Parathyroid adenoma (tissue), 2 donors: ENCODE measurements at regions not wholly inside any gene's neighbourhood (a gene's known extent, or its start where the extent isn't known, plus 50 kb on each side); places are given as distances from the start of the nearest gene placed in this dataset.

Experiments used
- H2AFZ ChIP-seq: fragments of 300-600 bp; sonication (generic); one replicate; pipeline ENCODE4 v1.7.0; 2017; ENCODE audit warnings: antibody characterized with exemption, mild to moderate bottlenecking
- H3K27ac ChIP-seq: fragments of 300-600 bp; sonication (generic); one replicate; pipeline ENCODE4 v1.7.0; 2017
- H3K27me3 ChIP-seq: fragments of 300-600 bp; sonication (generic); one replicate; pipeline ENCODE4 v1.7.0; 2017; ENCODE audit warnings: low read length; ENCODE audit not compliant: control insufficient read depth, insufficient read depth
- H3K36me3 ChIP-seq: fragments of 300-600 bp; sonication (generic); one replicate; pipeline ENCODE4 v1.7.0; 2017; ENCODE audit warnings: low read length; ENCODE audit not compliant: control insufficient read depth, insufficient read depth
- H3K4me1 ChIP-seq: fragments of 300-600 bp; sonication (generic); one replicate; pipeline ENCODE4 v1.7.0; 2017; ENCODE audit warnings: control low read depth
- H3K4me2 ChIP-seq: fragments of 300-600 bp; sonication (generic); one replicate; pipeline ENCODE4 v1.7.0; 2017; ENCODE audit warnings: low read length
- H3K4me3 ChIP-seq: fragments of 300-600 bp; sonication (generic); one replicate; pipeline ENCODE4 v1.7.0; 2017; ENCODE audit warnings: low read depth, low read length
- H3K79me2 ChIP-seq: fragments of 300-600 bp; sonication (generic); one replicate; pipeline ENCODE4 v1.7.0; 2017; ENCODE audit warnings: control low read depth
- H3K9ac ChIP-seq: fragments of 300-600 bp; sonication (generic); one replicate; pipeline ENCODE4 v1.7.0; 2017; ENCODE audit warnings: mild to moderate bottlenecking
- H3K9me3 ChIP-seq: fragments of 300-600 bp; sonication (generic); one replicate; pipeline ENCODE4 v1.7.0; 2017; ENCODE audit warnings: low read length; ENCODE audit not compliant: control insufficient read depth
- TF ChIP-seq, protein P1 (sequence below): fragments of 300-600 bp; sonication (generic); IDR thresholded peaks from one replicate; pipeline ENCODE4 v1.7.0; 2017; ENCODE audit warnings: antibody characterized with exemption, mild to moderate bottlenecking
- donor health status: primary hyperparathyroidism.

DNA sequence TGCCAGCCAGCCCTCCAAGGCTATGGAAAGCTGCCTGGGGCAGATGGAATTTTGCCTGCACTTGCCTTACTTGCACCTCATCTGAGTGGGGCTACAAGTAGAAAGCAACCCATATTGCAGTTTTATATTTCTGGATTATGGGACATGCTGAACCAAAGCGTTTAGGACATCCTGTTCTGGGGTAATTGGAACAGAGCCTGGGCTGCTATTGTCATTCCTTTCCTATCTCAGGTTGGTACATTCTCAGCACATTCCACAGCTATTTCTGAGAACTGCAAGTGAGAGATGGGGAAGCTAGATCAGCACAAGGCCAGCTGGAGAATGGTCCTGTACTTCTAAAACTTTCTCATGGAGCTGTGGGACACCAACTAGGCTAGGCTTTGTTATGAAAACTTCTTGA, 713.8 kb downstream of the KCNT2 start:
- Histone ChIP-seq H3K27ac (no peak overlapping the region), H3K9me3 (no peaks in the 10 kb centered on the region)
- TF ChIP-seq, protein P1, sequence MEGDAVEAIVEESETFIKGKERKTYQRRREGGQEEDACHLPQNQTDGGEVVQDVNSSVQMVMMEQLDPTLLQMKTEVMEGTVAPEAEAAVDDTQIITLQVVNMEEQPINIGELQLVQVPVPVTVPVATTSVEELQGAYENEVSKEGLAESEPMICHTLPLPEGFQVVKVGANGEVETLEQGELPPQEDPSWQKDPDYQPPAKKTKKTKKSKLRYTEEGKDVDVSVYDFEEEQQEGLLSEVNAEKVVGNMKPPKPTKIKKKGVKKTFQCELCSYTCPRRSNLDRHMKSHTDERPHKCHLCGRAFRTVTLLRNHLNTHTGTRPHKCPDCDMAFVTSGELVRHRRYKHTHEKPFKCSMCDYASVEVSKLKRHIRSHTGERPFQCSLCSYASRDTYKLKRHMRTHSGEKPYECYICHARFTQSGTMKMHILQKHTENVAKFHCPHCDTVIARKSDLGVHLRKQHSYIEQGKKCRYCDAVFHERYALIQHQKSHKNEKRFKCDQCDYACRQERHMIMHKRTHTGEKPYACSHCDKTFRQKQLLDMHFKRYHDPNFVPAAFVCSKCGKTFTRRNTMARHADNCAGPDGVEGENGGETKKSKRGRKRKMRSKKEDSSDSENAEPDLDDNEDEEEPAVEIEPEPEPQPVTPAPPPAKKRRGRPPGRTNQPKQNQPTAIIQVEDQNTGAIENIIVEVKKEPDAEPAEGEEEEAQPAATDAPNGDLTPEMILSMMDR: no peak

DNA sequence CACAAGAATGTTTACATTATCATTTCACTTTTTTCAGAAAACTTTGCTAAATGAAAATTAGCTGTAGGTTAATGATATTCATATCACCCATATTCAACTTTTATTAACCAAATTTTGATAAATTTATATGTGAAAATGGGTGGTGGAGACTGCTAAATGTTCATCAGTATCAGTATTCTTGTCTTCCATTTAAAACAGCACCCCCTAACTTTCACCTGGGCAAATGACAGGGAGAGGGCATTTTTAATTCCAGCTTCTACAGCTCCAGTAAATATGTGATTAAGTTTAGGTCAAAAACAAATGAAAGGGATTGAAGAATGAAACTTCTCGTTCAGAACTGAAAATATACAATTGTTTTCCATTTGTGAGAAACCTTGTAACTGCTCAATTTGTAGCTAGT, 722.2 kb downstream of the KCNT2 start:
- Histone ChIP-seq H3K4me3 (no peak overlapping the region), H3K4me1 (no peaks in the 10 kb centered on the region), H3K27ac (no peak overlapping the region), H3K36me3 (no peaks in the 10 kb centered on the region), H3K79me2 (no peaks in the 10 kb centered on the region), H3K9ac (no peak overlapping the region), H3K4me2 (no peak overlapping the region), H3K9me3 (no peaks in the 10 kb centered on the region), H3K27me3 (no peaks in the 10 kb centered on the region), H2AFZ (no peak overlapping the region)
- TF ChIP-seq, protein P1: no peak

More for the DNA sequence above, 713.8 kb downstream of the KCNT2 start:
- no peaks in the 10 kb centered on the region for H3K4me1 ChIP-seq
- H3K4me2 ChIP-seq: no peak overlapping the region
- no peaks in the 10 kb centered on the region for H3K36me3 ChIP-seq
- H3K79me2 ChIP-seq: no peaks in the 10 kb centered on the region
- no peak overlapping the region for H2AFZ ChIP-seq
- no peaks in the 10 kb centered on the region for H3K27me3 ChIP-seq
- H3K9ac ChIP-seq: no peak overlapping the region
- no peak overlapping the region for H3K4me3 ChIP-seq

DNA sequence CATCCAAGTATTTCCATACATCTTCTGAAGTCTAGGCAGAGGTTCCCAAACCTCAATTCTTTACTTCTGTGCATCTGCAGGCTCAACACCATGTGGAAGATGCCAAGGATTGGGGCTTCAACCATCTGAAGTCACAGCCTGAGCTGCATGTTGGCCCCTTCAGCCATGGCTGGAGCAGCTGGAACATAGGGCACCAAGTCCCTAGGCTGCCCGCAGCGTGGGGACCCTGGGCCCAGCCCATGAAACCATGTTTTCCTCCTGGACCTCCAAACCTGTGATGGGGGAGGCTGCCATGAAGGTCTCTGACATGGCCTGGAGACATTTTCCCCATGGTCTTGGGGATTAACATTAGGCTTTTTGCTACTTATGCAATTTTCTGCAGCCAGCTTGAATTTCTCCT, 729.8 kb downstream of the KCNT2 start:
- Histone ChIP-seq H3K27me3 (no peaks in the 10 kb centered on the region), H3K79me2 (no peaks in the 10 kb centered on the region), H3K4me2 (no peak overlapping the region), H3K36me3 (no peaks in the 10 kb centered on the region), H3K27ac (no peak overlapping the region), H3K9ac (no peak overlapping the region), H3K4me1 (no peaks in the 10 kb centered on the region), H3K4me3 (no peak overlapping the region), H3K9me3 (no peaks in the 10 kb centered on the region), H2AFZ (no peak overlapping the region)
- TF ChIP-seq, protein P1: no peak

DNA sequence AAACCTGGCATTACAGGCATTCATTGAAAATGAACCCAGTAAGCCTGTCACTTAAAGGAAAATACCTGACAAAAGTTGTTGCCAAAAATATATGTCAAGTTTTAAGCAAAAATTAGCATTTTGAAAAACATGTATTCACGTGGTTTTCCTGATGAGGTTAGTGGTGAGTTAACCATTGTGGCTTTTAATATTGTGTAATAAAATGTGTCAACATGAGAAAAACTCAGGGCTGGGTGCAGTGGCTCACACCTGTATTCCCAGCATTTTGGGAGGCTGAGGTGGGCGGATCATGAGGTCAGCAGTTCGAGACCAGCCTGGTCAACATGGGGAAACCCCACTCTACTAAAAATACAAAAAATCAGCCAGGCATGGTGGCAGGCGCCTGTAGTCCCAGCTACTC, 731.4 kb downstream of the KCNT2 start:
- Histone ChIP-seq H3K4me1 (no peaks in the 10 kb centered on the region), H3K9ac (no peak overlapping the region), H3K36me3 (no peaks in the 10 kb centered on the region), H3K4me2 (no peak overlapping the region), H2AFZ (no peak overlapping the region), H3K4me3 (no peak overlapping the region), H3K27me3 (no peaks in the 10 kb centered on the region), H3K79me2 (no peaks in the 10 kb centered on the region), H3K9me3 (no peaks in the 10 kb centered on the region), H3K27ac (no peak overlapping the region)
- TF ChIP-seq, protein P1: no peak

DNA sequence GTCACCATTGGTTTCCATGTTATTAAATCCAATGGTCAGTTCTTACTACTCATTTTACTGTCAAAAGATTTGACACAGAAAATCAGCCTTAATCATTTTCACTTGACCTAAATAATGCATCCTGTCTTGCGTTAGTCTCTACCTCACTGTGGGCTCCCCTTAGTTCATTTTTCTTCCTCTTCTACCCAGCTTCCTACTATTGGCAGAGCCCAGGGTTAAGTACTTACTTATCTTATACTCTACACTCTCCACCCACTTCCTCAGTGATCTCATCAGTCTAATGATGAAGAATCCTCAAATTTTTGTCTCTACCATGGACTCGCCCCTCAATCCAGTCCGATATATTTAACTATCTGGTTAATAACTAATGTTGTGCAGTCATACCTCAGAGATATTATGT, 735.9 kb downstream of the KCNT2 start:
- H3K27me3 ChIP-seq: no peaks in the 10 kb centered on the region
- no peak overlapping the region for H3K4me3 ChIP-seq
- no peaks in the 10 kb centered on the region for H3K9me3 ChIP-seq
- H3K36me3 ChIP-seq: no peaks in the 10 kb centered on the region
- no peak overlapping the region for H2AFZ ChIP-seq
- TF ChIP-seq, protein P1: no peak
- H3K4me1 ChIP-seq: no peaks in the 10 kb centered on the region
- H3K27ac ChIP-seq: no peak overlapping the region
- H3K79me2 ChIP-seq: no peaks in the 10 kb centered on the region
- no peak overlapping the region for H3K4me2 ChIP-seq
- H3K9ac ChIP-seq: no peak overlapping the region
